Thyroid gland (tissue), 4 donors: ENCODE measurements at regions not wholly inside any gene's neighbourhood (a gene's known extent, or its start where the extent isn't known, plus 50 kb on each side); places are given as distances from the start of the nearest gene placed in this dataset.

Source experiments
- CTCF ChIP-seq, 6 experiments: fragments of 200-600 bp in 3 of 6; fragments of 450-650 bp in 3 of 6; sonication (generic) in 3 of 6; IDR thresholded peaks; one replicate each; pipeline ENCODE4 v1.5.1; 2016 to 2019; ENCODE audit warnings: antibody characterized with exemption in 6 of 6, mild to moderate bottlenecking in 2 of 6, inconsistent platforms in 1 of 6, moderate library complexity in 1 of 6
- POLR2A ChIP-seq, 2 donors: fragments of 450-650 bp; IDR thresholded peaks; one replicate each; pipeline ENCODE4 v1.6.1; 2017; ENCODE audit warnings: antibody characterized with exemption in 2 of 2, mild to moderate bottlenecking in 2 of 2, moderate library complexity in 1 of 2

GRCh38 chr5:29547236-29547865 is 1646.1 kb upstream of the CDH6 start:
- no peak for TF ChIP-seq CTCF (IDR thresholded peaks at IDR 0.05)
- TF ChIP-seq POLR2A (IDR thresholded peaks at IDR 0.05), result no peak
